ENCODE measurements at regions not wholly inside any gene's neighbourhood (a gene's known extent, or its start where the extent isn't known, plus 50 kb on each side); places are given as distances from the start of the nearest gene placed in this dataset.

- Histone ChIP-seq H3K79me1 (ENCODE audit: insufficient read depth, low read depth, low read length, poor library complexity, severe bottlenecking) (no peaks in the 10 kb centered on the region), H3K14ac (ENCODE audit: insufficient read depth, low read length) (no peak overlapping the region), H3T11ph (ENCODE audit: low read length) (no peak overlapping the region), H2BK5ac (ENCODE audit: insufficient read length, low read length) (no peak overlapping the region), H4K91ac (ENCODE audit: insufficient read length, low read depth, low read length) (no peak overlapping the region), H3K79me2 (ENCODE audit: insufficient read depth, low read length) (no peaks in the 10 kb centered on the region), H3K18ac (ENCODE audit: insufficient read length, low read depth, low read length) (no peak overlapping the region), H3K27me3 (ENCODE audit: insufficient read depth, low read length) (no peaks in the 10 kb centered on the region), H2BK20ac (ENCODE audit: low read depth, low read length, poor library complexity, severe bottlenecking) (no peak overlapping the region), H2AFZ (ENCODE audit: low read length) (no peak overlapping the region), H3K4ac (ENCODE audit: low read depth, low read length) (no peak overlapping the region), H2BK12ac (ENCODE audit: insufficient read length, low read depth, low read length) (no peak overlapping the region), H2AK5ac (ENCODE audit: insufficient read length, low read length) (no peak overlapping the region), H4K5ac (ENCODE audit: insufficient read length, low read depth, low read length) (no peak overlapping the region), H4K20me1 (ENCODE audit: control insufficient read depth, insufficient read depth, insufficient read length) (no peaks in the 10 kb centered on the region), H3K4me1 (ENCODE audit: insufficient read depth, low read length) (no peaks in the 10 kb centered on the region), H2BK15ac (ENCODE audit: low read depth, low read length) (no peak overlapping the region), H4K8ac (replicated peaks; ENCODE audit: insufficient read length, low read depth, low read length) (no peak overlapping the region), H3K9me3 (ENCODE audit: control insufficient read depth, low read depth, low read length) (peaks cover 100% of the 10 kb centered on the region), H3K56ac (ENCODE audit: insufficient read length, low read depth, low read length) (no peak overlapping the region), H3K23me2 (ENCODE audit: insufficient read length, low read depth, low read length, poor library complexity, severe bottlenecking) (no peaks in the 10 kb centered on the region), H3K27ac (ENCODE audit: insufficient read length, low read depth, low read length) (no peak overlapping the region), H3K23ac (ENCODE audit: insufficient read length, low read depth, low read length) (no peak overlapping the region), H2BK120ac (ENCODE audit: low read depth, low read length, poor library complexity, severe bottlenecking) (no peak overlapping the region), H3K9ac (ENCODE audit: extremely low read depth, insufficient read length, low read length) (no peak overlapping the region), H3K4me2 (ENCODE audit: insufficient read depth, insufficient read length, low read length) (no peak overlapping the region)
- peaks cover 3% of the 10 kb centered on the region for H3K27me3 Mint-ChIP-seq (ENCODE audit: low read depth)
- peaks cover 95 to 97% of the 10 kb centered on the region in 2 experiments for H3K9me3 Mint-ChIP-seq
- TF ChIP-seq CTCF (conservative IDR thresholded peaks at IDR 0.05): no peak
- no peak for DNase-seq
- H3K4me3 Mint-ChIP-seq: no peak overlapping the region
- H3K36me3 Mint-ChIP-seq (ENCODE audit: insufficient read depth in 1 of 3, low read depth in 3 of 3): peaks cover 3 to 26% (median 18%) of the 10 kb centered on the region in 3 experiments; a peak in 6 of 7 replicates
- no CpG with 5 or more reads among the region's 2 CpGs for WGBS (ENCODE audit: extremely low coverage, insufficient read length, low lambda C conversion rate)
- no peaks in the 10 kb centered on the region for H3K4me1 Mint-ChIP-seq
- no peak overlapping the region for H3K27ac Mint-ChIP-seq
Observed at GRCh38 chr19:27887946-27888345, 1325.0 kb downstream of the UQCRFS1 start.
